ENCODE measurements at regions not wholly inside any gene's neighbourhood (a gene's known extent, or its start where the extent isn't known, plus 50 kb on each side); places are given as distances from the start of the nearest gene placed in this dataset.

- TF ChIP-seq CTCF (IDR thresholded peaks at IDR 0.05) (no peak), POLR2A (IDR thresholded peaks at IDR 0.05) (no peak)
Observed at GRCh38 chr2:239479471-239479870, 78.7 kb upstream of the HDAC4 start.

Data from testis (tissue), 2 donors.